HepG2 (cell line): ENCODE measurements at regions not wholly inside any gene's neighbourhood (a gene's known extent, or its start where the extent isn't known, plus 50 kb on each side); places are given as distances from the start of the nearest gene placed in this dataset.

Source experiments
- ATAC-seq: fragments of 200-7000 bp; cut with Tn5 transposase; 3 replicates; pipeline ENCODE4 v1.9.1; 2020; ENCODE audit warnings: mild to moderate bottlenecking, moderate library complexity
- BruUV-seq: library from RNA; stranded (reverse); fragments of 400-500 nt; replicated peaks from 2 replicates; lab custom pipeline; 2021; lab: Mats Ljungman, UMichigan
- CTCF ChIA-PET: fragments of 300-600 bp; formaldehyde crosslinking; extraction: SDS; loops from one replicate; lab custom pipeline; 2021; ENCODE audit warnings: low total read pairs, inconsistent platforms, low intra/inter-chr PET ratio; lab: Yijun Ruan, JAX
- POLR2A ChIA-PET: fragments of 350-600 bp; sonication (Branson Sonifier 250); formaldehyde crosslinking; loops from one replicate; lab custom pipeline; 2020; ENCODE audit warnings: antibody characterized with exemption, inconsistent platforms; lab: Yijun Ruan, JAX
- DNase-seq: peaks from one replicate; pipeline ENCODE4 v3.0.0-alpha.2; 2015; ENCODE audit warnings: low spot score
- FAIRE-seq: peaks from 3 replicates; lab custom pipeline; 2011; peaks lifted over from hg19 to GRCh38; lab: Jason Lieb, UNC
- H2AFZ ChIP-seq: one replicate; pipeline ENCODE4 v1.6.1; 2011; ENCODE audit warnings: low read length, inconsistent platforms
- H3K27ac ChIP-seq: fragments of 300-600 bp; 3 replicates; pipeline ENCODE4 v1.8.0; 2011; ENCODE audit warnings: mixed run types, mild to moderate bottlenecking, mixed read lengths, low read length, inconsistent platforms; ENCODE audit not compliant: insufficient read depth; ENCODE audit errors: extremely low read length
- H3K27me3 ChIP-seq, 2 experiments: fragments of 200-600 bp in 1 of 2; 2 replicates in 1 of 2; 3 replicates in 1 of 2; pipeline versions ENCODE4 v1.6.0 to v1.8.0; 2011; ENCODE audit warnings: low read length in 2 of 2, mild to moderate bottlenecking in 2 of 2, moderate library complexity in 2 of 2, inconsistent platforms in 1 of 2; ENCODE audit not compliant: insufficient read depth in 2 of 2, control insufficient read depth in 1 of 2
- H3K36me3 ChIP-seq, 2 experiments: fragments of 200-600 bp in 1 of 2; replicated peaks in 1 of 2; 2 replicates in 1 of 2; 3 replicates in 1 of 2; pipeline versions ENCODE4 v1.5.1 to v1.8.0; 2011; ENCODE audit warnings: low read length in 2 of 2, inconsistent platforms in 1 of 2; ENCODE audit not compliant: insufficient read depth in 2 of 2, control insufficient read depth in 1 of 2
- H3K4me1 ChIP-seq: 2 replicates; pipeline ENCODE4 v1.5.1; 2012; ENCODE audit warnings: low read length, inconsistent platforms; ENCODE audit not compliant: insufficient read depth
- H3K4me2 ChIP-seq: 2 replicates; pipeline ENCODE4 v1.6.0; 2011; ENCODE audit warnings: low read depth, low read length, inconsistent platforms
- H3K4me3 ChIP-seq, 3 experiments: fragments of 200-600 bp in 1 of 3; sonication (generic), shearing (Covaris generic) in 1 of 3; replicated peaks in 1 of 3; 2 replicates each; pipeline ENCODE4 v1.5.1; 2011 to 2016; ENCODE audit warnings: low read length in 3 of 3, inconsistent platforms in 2 of 3, low read depth in 2 of 3, mild to moderate bottlenecking in 2 of 3, control low read depth in 1 of 3, mixed read lengths in 1 of 3; ENCODE audit not compliant: insufficient read depth in 1 of 3
- H3K79me2 ChIP-seq: one replicate; pipeline ENCODE4 v1.6.1; 2011; ENCODE audit warnings: low read length, inconsistent platforms; ENCODE audit not compliant: insufficient read depth
- H3K9ac ChIP-seq: 2 replicates; pipeline ENCODE4 v1.6.0; 2011; ENCODE audit warnings: mild to moderate bottlenecking, low read depth, low read length, inconsistent platforms; ENCODE audit not compliant: insufficient read depth
- H3K9me3 ChIP-seq: 2 replicates; pipeline ENCODE4 v1.5.1; 2012; ENCODE audit warnings: mild to moderate bottlenecking, low read length
- H4K20me1 ChIP-seq: 2 replicates; pipeline ENCODE4 v1.6.0; 2011; ENCODE audit warnings: inconsistent platforms, mild to moderate bottlenecking, low read length, moderate library complexity; ENCODE audit not compliant: insufficient read depth
- KMT2B ChIP-seq: IDR thresholded peaks from 2 replicates; pipeline ENCODE4 v1.6.1; 2016; ENCODE audit warnings: missing genetic modification reagents, missing compliant biosample characterization
- MIXL1 ChIP-seq: IDR thresholded peaks from 2 replicates; pipeline ENCODE4 v1.6.1; 2016
- USF2 ChIP-seq, 2 experiments: sonication (generic) in 1 of 2; formaldehyde crosslinking in 1 of 2; IDR thresholded peaks; 2 replicates each; pipeline versions ENCODE4 v1.5.1 to v1.6.1; 2011 to 2020; ENCODE audit warnings: borderline replicate concordance in 1 of 2, low read depth in 1 of 2, low read length in 1 of 2, mild to moderate bottlenecking in 1 of 2, missing genetic modification reagents in 1 of 2, moderate library complexity in 1 of 2
- ZGPAT ChIP-seq: IDR thresholded peaks from 2 replicates; pipeline ENCODE4 v1.6.1; 2016; ENCODE audit warnings: mild to moderate bottlenecking
- ZNF225 ChIP-seq: sonication (generic); formaldehyde crosslinking; IDR thresholded peaks from 2 replicates; pipeline ENCODE4 v1.4.0; 2020; ENCODE audit warnings: mild to moderate bottlenecking, missing genetic modification reagents
- ZNF383 ChIP-seq: sonication (generic); formaldehyde crosslinking; IDR thresholded peaks from 2 replicates; pipeline ENCODE4 v1.4.0; 2020; ENCODE audit warnings: missing genetic modification reagents, mild to moderate bottlenecking, borderline replicate concordance
- ZNF614 ChIP-seq: IDR thresholded peaks from 2 replicates; pipeline ENCODE4 v1.6.1; 2018; ENCODE audit warnings: missing biosample characterization, missing genetic modification reagents, inconsistent platforms, borderline replicate concordance
- ZNF878 ChIP-seq: sonication (generic); formaldehyde crosslinking; IDR thresholded peaks from 2 replicates; pipeline ENCODE4 v1.8.1; 2023; ENCODE audit warnings: mild to moderate bottlenecking, missing genetic modification reagents, moderate library complexity
- WGBS: methylation state at CpG from one replicate; pipeline ENCODE4 v1.1.6; 2017; ENCODE audit warnings: low lambda C conversion rate; 5-methylcytosine and 5-hydroxymethylcytosine counted together
- in situ Hi-C: cut with HindIII; loops from 2 replicates; pipeline ENCODE4 v1.10.0; 2017; ENCODE audit warnings: low pct_unique_long_range_greater_than_20kb; ENCODE audit not compliant: extremely low pct_ligation_motif_present
- intact Hi-C: fragments of 100-400 bp; cut with micrococcal nuclease; formaldehyde crosslinking; loops from one replicate; pipeline ENCODE4 v1.10.0; 2022; ENCODE audit not compliant: unreplicated experiment

- no peak for ATAC-seq
- Histone ChIP-seq H2AFZ (no peak overlapping the region), H3K4me2 (no peak overlapping the region), H3K27me3 (no peaks in the 10 kb centered on the region), H3K27ac (no peak overlapping the region), H3K79me2 (no peaks in the 10 kb centered on the region), H3K9ac (no peak overlapping the region), H3K4me1 (no peaks in the 10 kb centered on the region), H3K36me3 (no peaks in the 10 kb centered on the region), H3K4me3 (no peak overlapping the region), H4K20me1 (no peaks in the 10 kb centered on the region), H3K9me3 (no peaks in the 10 kb centered on the region)
- DNase-seq: no peak
- POLR2A ChIA-PET: no interaction called here
- WGBS: 2% methylated on average over 3 of the region's 3 CpGs
- FAIRE-seq: no peak
- intact Hi-C loops (no loop called here), in situ Hi-C loops (no loop called here)
- CTCF ChIA-PET: no interaction called here
- TF ChIP-seq ZNF878 (CRISPR knock-in tag) (no peak), ZGPAT (CRISPR knock-in tag) (no peak), MIXL1 (CRISPR knock-in tag) (no peak), ZNF614 (CRISPR knock-in tag) (no peak), ZNF383 (CRISPR knock-in tag) (no peak), ZNF225 (no peak), USF2 (IDR thresholded peaks at IDR 0.05; ENCODE audit: low read depth, low read length) (no peak), USF2 (CRISPR knock-in tag; IDR thresholded peaks at IDR 0.05; ENCODE audit: borderline replicate concordance) (no peak), KMT2B (CRISPR knock-in tag) (no peak)
- no TSS peak for BruUV-seq
Observed at GRCh38 chr12:91833780-91834359, 311.8 kb downstream of the BTG1 start.
